NCI-H1105 treated with DMSO at 0.1 percent for 48 hours (cell line): ENCODE measurements at regions not wholly inside any gene's neighbourhood (a gene's known extent, or its start where the extent isn't known, plus 50 kb on each side); places are given as distances from the start of the nearest gene placed in this dataset.

ENCODE experiments used
- DNase-seq: peaks from one replicate; lab custom pipeline; 2025; lab: John Stamatoyannopoulos, UW

GRCh38 chr3:144229330-144229729 lies 257.7 kb downstream of the DIPK2A start:
- DNase-seq, result peak; percentile 77

GRCh38 chr3:144229953-144230352 lies 258.3 kb downstream of the DIPK2A start:
- no peak for DNase-seq

- peak; percentile 52 for DNase-seq
Measured at GRCh38 chr3:144235489-144235888, 263.9 kb downstream of the DIPK2A start.

- DNase-seq, result no peak
Measured at GRCh38 chr3:144237351-144237750, 265.7 kb downstream of the DIPK2A start.

- no peak for DNase-seq
Measured at GRCh38 chr3:144241404-144241803, 269.8 kb downstream of the DIPK2A start.

- no peak for DNase-seq
Measured at GRCh38 chr3:144242747-144243146, 271.1 kb downstream of the DIPK2A start.

GRCh38 chr3:144244662-144245061 lies 273.0 kb downstream of the DIPK2A start:
- DNase-seq, result no peak

GRCh38 chr3:144252896-144253295 lies 281.3 kb downstream of the DIPK2A start:
- no peak for DNase-seq

- no peak for DNase-seq
Measured at GRCh38 chr3:144257381-144257780, 285.8 kb downstream of the DIPK2A start.

- no peak for DNase-seq
Measured at GRCh38 chr3:144259267-144259666, 287.6 kb downstream of the DIPK2A start.

GRCh38 chr3:144263706-144264105 lies 292.1 kb downstream of the DIPK2A start:
- no peak for DNase-seq

- no peak for DNase-seq
Measured at GRCh38 chr3:144264350-144264749, 292.7 kb downstream of the DIPK2A start.

GRCh38 chr3:144264794-144265193 lies 293.2 kb downstream of the DIPK2A start:
- DNase-seq, result no peak

- DNase-seq, result no peak
Measured at GRCh38 chr3:144265542-144266100, 294.0 kb downstream of the DIPK2A start.

GRCh38 chr3:144270100-144270499 lies 298.5 kb downstream of the DIPK2A start:
- DNase-seq, result no peak

- peak; percentile 100 for DNase-seq
Measured at GRCh38 chr3:144272680-144273079, 301.1 kb downstream of the DIPK2A start.

- DNase-seq, result no peak
Measured at GRCh38 chr3:144273601-144274000, 302.0 kb downstream of the DIPK2A start.

GRCh38 chr3:144275005-144275404 lies 303.4 kb downstream of the DIPK2A start:
- DNase-seq, result no peak

GRCh38 chr3:144282313-144282712 lies 310.7 kb downstream of the DIPK2A start:
- DNase-seq, result no peak

- DNase-seq, result no peak
Measured at GRCh38 chr3:144286235-144286910, 314.8 kb downstream of the DIPK2A start.

- DNase-seq, result peak; percentile 15
Measured at GRCh38 chr3:144287001-144287400, 315.4 kb downstream of the DIPK2A start.

GRCh38 chr3:144289057-144289456 lies 317.4 kb downstream of the DIPK2A start:
- DNase-seq, result no peak

GRCh38 chr3:144294659-144295538 lies 323.3 kb downstream of the DIPK2A start:
- no peak for DNase-seq
